HG03060 (cell line): ENCODE measurements at regions not wholly inside any gene's neighbourhood (a gene's known extent, or its start where the extent isn't known, plus 50 kb on each side); places are given as distances from the start of the nearest gene placed in this dataset.

Experiments
- ATAC-seq: cut with Tn5 transposase; IDR thresholded peaks from one replicate; pipeline ENCODE4 v1.9.1; 2021; ENCODE audit warnings: low read depth, moderate number of reproducible peaks; ENCODE audit not compliant: unreplicated experiment

- no peak for ATAC-seq
Observed at GRCh38 chr16:73616166-73616753, 568.3 kb upstream of the ZFHX3 start.

GRCh38 chr16:73615071-73615940 is 567.4 kb upstream of the ZFHX3 start:
- no peak for ATAC-seq

- ATAC-seq: no peak
Observed at GRCh38 chr16:73614131-73614530, 566.2 kb upstream of the ZFHX3 start.

GRCh38 chr16:73610605-73611156 is 562.8 kb upstream of the ZFHX3 start:
- ATAC-seq: no peak

GRCh38 chr16:73610160-73610559 is 562.2 kb upstream of the ZFHX3 start:
- ATAC-seq: no peak

- ATAC-seq: no peak
Observed at GRCh38 chr16:73608911-73609310, 561.0 kb upstream of the ZFHX3 start.

- no peak for ATAC-seq
Observed at GRCh38 chr16:73605309-73605708, 557.4 kb upstream of the ZFHX3 start.

- no peak for ATAC-seq
Observed at GRCh38 chr16:73601911-73602310, 554.0 kb upstream of the ZFHX3 start.

GRCh38 chr16:73599870-73600269 is 551.9 kb upstream of the ZFHX3 start:
- no peak for ATAC-seq

GRCh38 chr16:73599351-73599750 is 551.4 kb upstream of the ZFHX3 start:
- ATAC-seq: no peak

- ATAC-seq: no peak
Observed at GRCh38 chr16:73584157-73584556, 536.2 kb upstream of the ZFHX3 start.

GRCh38 chr16:73572135-73572828 is 524.4 kb upstream of the ZFHX3 start:
- no peak for ATAC-seq

GRCh38 chr16:73569266-73569980 is 521.5 kb upstream of the ZFHX3 start:
- no peak for ATAC-seq

GRCh38 chr16:73568769-73569168 is 520.8 kb upstream of the ZFHX3 start:
- ATAC-seq: no peak

GRCh38 chr16:73565925-73566324 is 518.0 kb upstream of the ZFHX3 start:
- no peak for ATAC-seq

GRCh38 chr16:73565263-73565662 is 517.3 kb upstream of the ZFHX3 start:
- ATAC-seq: no peak

- ATAC-seq: no peak
Observed at GRCh38 chr16:73563709-73564108, 515.8 kb upstream of the ZFHX3 start.

- ATAC-seq: no peak
Observed at GRCh38 chr16:73560497-73560896, 512.6 kb upstream of the ZFHX3 start.

- ATAC-seq: no peak
Observed at GRCh38 chr16:73558219-73558618, 510.3 kb upstream of the ZFHX3 start.

- no peak for ATAC-seq
Observed at GRCh38 chr16:73553941-73554660, 506.2 kb upstream of the ZFHX3 start.
